SK-N-DZ (cell line): ENCODE measurements at regions not wholly inside any gene's neighbourhood (a gene's known extent, or its start where the extent isn't known, plus 50 kb on each side); places are given as distances from the start of the nearest gene placed in this dataset.

Experiments
- DNase-seq: peaks from one replicate; pipeline ENCODE4 v3.0.0-alpha.2; 2015; ENCODE audit warnings: low spot score

DNA sequence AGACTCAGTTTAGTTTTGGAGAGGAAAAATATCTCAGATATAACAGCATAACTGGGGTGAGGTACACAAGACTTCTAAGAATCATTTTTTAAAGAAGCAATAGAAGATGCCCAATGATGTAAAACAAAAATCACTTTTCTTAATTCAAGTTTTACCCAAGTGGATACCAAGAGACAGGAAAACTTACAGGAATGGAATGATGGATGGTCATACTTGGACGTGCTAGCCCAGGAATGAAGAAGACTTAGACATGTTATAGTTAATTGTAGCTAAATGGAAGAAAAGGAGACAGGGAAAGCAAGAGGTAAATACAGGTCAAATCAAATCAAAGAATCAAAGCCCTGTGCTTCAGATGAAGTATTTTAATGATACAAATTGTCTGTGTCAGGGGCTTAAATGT, 312.7 kb upstream of the KCNJ16 start:
- no peak for DNase-seq

DNA sequence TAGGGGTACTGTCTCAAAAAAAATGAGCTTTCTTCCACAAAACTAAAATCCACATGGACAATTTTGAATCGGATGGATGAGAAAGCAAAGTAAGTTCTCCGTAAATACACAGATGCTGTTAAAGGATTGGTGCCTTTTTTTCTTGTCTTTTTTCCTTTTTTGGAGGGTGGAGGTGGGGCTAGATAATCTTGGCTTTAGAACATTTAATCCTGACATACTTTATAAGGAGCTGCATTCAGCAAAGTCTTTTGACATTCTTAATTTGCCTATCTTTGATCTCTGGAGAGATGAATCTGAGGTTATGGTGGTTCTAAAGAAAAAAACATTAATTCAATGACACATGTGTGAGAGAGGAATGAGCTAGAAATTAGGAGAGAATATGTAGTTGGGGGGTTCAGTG, 312.3 kb upstream of the KCNJ16 start:
- DNase-seq, result no peak

DNA sequence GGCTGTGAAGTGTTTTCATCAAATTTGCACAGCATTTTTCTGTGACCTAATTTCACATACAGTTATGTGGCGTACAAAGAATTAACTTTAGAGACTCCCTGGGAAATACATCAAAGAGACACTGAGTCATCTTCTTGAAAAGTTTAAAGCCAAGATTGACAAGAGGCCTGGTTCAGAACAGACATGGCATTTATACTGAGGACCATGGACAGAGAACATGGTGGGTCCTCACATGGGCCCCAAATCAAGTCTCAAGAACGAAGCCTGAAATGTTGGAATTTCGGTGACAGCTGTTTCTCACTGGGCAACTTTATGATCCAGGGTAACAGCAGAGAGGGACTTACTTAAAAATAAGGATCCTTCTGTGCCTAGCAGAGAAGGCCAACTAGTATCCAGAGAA, 311.5 kb upstream of the KCNJ16 start:
- DNase-seq, result no peak

DNA sequence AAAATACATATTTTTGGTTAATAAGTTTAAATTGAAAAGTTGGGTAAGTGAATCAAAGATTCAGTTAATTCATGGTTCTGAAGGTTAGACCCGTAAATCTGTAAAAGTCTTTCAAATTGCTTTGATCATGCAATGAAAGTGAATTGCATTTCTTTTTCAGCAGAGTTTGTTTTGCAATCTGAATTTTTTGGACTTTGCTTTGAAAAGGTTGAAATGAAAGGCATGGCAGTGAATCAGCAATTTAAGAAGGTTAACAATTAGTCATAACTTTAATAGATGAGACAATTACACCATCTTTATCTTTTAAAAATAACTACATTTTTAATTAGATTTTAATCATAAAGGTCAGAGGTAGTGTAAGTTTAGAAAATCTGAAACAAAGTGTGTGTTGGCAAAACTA, 310.9 kb upstream of the KCNJ16 start:
- DNase-seq, result no peak

DNA sequence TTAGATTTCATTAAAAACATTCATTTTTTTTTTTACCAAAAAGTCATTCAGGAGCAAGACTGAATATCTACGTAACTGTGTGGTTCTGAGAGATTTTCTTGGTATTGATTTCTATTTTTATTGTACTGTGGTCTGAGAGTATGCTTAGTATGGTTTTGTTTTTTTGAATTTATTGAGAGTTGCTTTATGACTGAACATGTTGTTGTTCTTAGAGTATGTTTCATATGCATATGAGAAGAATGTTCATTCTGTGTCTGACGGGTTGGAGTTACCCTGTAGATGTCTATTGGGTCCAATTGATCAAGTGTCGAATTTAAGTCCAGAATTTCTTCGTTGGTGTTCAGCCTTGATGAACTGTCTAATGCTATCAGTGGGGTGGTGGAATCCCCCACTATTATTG, 306.0 kb upstream of the KCNJ16 start:
- no peak for DNase-seq

DNA sequence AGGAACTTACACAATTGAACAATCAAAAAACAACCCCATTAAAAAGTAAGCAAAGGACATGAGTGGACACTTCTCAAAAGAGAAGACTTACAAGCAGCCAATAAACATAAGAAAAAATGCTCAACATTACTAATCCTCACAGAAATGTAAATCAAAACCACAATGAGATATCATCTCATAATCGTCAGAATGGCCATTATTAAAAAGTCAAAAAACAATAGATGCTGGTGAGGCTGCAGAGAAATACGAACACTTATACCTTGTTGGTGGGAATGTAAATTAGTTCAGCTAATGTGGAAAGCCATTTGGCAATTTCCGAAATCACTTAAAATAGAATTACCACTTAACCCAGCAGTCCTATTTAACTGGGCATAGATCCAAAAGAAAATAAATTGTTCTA, 301.9 kb upstream of the KCNJ16 start:
- no peak for DNase-seq

DNA sequence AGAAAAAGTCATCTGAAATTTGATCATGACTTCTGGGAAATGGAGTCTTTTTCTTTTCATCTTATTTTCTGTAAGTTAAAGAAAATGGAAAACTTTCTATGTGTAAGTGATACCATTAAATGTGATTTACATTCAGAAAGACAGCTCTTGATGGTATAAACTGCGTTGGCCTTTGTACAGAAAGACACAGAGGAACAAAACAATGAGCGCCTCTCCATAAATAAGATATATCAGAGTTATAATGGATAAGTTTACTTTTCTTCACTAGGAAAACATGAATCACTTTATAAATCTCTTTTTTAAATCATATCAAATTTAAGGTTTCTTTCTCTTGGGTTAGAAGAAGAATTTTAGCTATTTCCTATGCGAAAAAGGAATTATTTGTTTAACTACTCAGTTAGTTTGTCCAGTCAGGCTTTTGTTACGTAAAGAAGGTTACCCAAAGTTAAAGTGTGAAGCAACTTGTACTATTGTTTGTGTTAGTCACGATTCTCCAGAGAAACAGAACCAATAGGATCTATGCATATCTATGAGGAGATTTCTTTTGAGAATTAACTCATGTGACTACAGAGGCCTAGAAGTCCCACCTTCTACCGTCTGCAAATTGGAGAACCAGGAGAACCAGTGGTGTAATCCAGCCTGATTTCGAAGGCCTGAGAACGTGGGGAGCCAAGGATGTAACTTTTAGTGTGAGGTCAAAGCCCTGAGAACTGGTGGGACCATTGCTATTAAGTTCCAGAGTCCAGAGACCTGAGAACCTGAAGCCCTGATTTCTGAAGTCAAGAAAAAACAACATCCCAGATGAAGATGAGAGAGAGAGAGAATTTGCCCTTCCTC, 295.4 kb upstream of the KCNJ16 start:
- DNase-seq, result no peak

DNA sequence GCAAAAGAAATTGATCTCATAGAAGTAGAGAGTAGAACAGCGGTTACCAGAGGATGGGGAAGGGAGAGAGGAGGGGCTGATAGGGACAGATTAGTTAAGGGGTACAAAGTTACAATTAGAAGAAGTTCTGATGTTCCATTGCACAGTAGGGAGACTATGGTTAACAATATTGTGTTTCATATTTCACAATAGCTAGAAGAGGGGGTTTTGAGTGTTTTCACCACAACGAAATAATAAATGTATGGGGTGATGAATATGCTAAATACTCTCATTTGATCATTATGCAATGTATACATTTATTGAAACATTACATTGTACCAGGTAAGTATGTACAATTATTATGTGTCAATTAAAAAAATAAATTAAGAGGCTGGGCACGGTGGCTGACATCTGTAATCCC, 291.2 kb upstream of the KCNJ16 start:
- DNase-seq, result no peak

DNA sequence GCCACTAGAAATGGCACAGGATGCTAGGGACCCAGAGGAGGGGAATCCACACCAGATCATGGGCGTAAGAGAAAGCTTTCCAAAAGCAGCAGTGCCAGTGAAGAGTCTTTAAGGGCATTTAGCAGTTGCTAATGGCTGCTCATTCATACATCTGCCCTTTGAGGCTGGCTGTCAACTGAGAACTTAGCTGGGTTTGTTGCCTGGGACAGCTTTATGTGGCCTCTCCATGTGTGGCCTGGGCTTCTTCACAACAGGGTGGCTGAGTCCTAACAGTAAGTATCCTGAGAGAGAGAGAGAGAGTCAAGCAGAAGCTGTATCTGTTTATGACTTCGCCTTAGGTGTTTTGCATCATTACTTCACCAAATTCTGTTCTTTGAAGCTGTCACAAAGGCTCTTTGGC, 286.1 kb upstream of the KCNJ16 start:
- DNase-seq, result no peak

DNA sequence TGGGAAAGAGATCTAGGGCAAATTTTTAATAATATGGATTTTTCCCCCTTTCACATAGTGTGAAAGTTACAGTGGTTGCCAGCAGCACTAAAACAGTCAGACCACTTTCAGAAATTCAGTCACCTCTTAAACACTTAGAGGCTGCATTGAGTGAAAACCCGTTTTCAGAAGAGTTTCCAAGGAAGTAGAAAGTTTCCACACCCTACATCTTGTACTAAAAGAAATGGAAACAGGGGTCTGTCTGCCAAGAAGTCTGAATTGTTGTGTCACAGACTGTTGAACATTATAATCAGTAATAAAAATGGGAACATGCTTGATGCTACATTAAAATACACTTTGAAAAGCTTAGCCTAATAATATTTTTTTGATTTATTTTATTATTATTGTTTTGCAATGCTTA, 278.9 kb upstream of the KCNJ16 start:
- DNase-seq, result no peak

DNA sequence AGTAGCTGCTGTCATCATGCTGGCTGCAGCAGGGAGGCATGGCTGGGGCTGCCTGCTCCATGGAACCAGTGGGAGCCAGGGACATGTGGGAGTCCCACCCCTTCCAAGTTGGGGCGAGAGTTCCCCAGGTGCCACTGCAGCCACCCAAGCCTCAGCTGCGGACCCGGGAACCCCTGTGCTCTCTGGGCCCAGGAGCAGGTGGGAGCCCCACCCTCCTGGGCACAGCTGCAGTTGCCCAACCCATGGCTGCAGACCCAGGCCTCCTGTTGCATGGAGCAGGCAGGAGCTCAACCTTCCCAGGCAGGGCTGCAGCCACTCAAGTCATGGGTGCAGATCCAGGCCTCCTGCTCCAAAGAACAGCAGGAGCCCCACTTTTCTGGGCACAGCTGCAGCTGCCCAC, 274.2 kb upstream of the KCNJ16 start:
- DNase-seq, result no peak

DNA sequence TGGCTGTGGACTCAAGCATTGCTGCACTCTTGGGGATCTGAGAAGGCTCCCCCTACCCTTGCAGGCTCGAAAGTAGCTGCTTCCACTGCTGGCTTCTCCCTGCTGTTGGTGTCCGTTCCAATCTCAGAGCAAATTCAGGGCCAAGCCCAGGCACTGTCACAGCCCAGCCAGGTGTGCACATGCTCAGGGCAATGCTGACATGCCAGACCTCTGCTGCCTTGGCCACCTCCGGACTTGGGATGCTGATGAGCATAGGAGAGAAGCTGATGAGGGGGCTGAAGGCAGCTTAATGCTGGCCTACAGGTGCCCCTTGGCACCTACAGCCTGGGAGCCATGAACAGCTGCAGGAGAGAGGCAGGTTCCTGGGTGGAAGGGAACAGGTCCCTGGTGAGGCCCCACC, 273.7 kb upstream of the KCNJ16 start:
- no peak for DNase-seq

DNA sequence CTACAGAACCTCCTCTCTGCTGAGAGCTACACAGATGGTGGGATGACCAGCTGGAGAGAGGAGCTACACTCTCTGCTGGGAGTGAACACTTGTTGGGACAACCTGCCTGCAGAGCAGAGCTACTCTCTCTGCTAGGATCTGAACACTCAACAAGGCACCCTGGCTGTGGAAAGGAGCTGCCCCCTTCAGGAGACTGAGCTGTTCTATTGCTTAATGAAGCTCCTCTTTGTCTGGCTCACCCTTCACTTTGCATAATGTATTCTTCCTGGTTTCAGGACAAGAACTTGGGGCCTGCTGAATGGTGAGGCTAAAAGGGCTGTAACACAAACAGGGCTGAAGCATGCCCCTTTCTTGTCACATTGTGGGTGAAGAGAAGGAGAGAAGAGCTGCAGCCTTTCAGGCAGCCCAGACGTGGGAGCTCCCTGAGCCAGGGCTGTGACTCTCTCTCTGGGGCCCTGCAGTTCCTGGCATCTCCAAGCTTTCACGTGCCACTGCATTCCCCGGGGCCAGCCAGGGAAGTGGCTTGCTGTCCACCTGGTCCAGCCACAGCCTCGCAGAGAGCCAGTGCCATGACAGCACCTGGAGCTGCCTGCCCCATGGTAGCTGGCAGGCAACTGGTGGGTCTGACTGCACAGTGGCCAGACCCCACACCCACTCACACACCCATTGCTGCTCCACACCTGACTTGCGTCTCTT, 272.8 kb upstream of the KCNJ16 start:
- DNase-seq, result no peak

DNA sequence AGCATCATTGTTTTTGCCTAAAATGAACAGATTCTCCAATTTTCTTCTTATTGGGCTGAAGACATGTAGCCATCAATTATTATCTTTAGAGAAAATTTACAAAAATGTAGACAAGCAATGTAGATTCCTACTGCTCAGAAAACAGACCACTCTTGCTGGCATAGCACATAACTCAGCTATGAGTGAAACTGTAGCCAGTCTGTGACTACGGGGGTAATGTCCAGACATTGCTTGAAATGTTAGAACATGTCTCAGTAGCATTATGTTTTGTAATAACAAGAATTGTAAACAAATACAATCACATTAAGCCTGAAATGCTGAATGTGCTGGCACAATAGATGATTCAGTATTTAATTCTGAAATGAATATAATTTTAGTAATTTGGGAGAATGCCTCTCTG, 265.7 kb upstream of the KCNJ16 start:
- DNase-seq, result no peak

DNA sequence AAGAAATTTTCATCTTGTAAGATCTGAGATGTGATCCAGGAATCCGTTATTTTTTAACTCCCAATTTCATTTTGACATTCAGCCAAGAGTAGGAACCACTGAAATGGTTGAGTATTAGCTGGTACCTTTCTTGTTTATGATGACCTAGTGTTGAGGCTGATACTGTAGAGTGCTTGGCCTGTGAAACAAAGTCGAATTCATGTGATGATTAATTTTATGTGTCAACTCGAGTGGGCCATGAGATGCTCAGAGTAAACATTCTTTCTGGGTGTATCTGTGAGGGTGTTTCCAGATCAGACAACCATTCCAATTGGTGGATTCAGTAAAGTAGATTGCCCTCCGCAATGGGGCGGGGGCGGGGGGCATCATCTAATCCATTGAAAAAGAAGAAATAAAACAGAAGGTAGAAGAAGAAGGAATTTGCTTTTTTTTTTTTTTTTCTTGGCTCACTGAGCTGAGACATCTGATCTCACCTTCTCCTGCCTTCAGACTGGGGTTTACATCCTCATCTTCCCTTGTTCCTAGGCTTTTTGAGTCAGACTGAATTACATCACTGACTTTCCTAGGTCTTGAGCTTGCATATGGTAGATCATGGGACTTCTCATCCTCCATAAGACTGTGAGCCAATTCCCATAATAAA, 264.6 kb upstream of the KCNJ16 start:
- DNase-seq, result no peak

DNA sequence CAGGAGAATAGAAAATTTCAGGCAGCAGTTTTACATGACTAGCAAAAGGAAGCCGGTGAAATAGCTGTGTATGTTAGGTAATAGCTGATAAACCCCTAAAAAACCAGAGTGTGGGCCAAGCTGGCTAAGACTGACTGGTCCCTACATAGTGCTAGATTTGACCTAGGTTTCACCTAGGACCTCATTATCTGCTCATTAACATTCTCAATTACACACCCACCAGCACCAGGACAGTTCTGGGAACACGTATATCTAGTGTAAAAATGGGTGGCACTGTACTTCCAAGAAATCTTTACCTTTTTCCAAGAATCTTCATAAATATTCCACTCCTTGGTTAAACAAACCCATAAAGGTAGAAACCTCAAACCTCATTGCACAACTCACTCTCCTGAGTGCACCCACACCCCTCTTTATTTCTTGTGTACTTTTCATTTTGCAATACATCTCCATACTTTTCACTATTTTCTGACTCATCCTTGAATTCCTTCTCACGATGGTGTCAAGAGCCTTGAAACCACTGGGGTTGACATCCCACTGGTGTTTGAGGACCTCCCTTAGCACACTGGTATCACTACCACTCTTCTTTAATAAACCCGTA, 262.7 kb upstream of the KCNJ16 start:
- no peak for DNase-seq

DNA sequence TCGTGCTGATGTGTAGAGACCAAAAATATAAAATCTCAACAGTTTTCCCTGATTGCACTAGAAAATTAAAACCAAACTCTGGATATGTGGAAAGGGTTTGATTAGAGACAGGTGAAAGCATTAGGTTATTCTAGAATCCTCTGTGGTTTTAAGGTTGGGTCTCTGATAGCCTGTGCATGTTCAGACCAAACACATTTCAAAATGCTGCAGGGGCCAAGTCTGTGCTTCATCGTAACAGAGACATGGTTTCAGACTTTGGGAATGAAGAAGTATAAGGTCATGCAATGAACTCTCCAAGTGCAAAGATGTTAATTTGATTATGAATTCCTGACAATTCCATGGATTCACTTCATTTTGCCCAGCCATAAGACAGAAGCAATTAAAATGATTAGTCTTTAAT, 261.0 kb upstream of the KCNJ16 start:
- DNase-seq, result no peak

DNA sequence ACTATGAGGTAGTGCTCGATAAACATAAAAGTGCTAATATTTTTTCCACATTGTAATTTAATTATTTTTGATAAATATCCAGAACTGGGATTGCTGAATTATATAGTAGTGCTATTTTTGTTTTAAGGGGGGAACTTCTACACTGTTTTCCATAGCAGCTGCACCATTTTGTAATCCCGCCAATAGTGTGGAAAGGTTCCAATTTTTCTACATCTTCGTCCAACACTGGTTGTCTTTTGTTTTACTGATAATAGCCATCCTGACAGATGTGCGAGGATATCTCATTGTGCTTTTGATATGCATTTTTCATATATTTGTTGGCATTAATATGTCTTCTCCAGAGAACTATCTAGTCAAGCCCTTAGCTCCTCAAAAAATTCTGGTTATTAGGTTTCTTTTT, 259.6 kb upstream of the KCNJ16 start:
- DNase-seq, result no peak

DNA sequence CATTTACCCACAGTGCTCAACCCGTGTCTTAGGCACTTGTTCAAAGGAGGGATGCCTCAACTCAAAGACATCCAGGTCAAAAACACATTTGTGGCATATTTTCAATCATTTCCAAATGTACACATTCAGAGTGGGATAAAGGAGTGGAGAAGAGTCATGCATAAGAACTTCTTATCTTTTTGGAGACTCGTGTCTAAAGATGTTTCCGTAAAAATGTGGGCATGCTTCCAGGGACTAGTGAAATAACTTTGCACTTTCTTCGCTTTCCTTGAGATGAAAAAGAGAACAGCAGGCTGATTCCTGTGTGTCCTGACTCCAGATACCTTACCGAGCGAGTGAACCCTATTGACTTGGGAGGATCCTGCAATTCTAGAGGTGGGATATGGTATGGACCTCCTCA, 256.6 kb upstream of the KCNJ16 start:
- no peak for DNase-seq

DNA sequence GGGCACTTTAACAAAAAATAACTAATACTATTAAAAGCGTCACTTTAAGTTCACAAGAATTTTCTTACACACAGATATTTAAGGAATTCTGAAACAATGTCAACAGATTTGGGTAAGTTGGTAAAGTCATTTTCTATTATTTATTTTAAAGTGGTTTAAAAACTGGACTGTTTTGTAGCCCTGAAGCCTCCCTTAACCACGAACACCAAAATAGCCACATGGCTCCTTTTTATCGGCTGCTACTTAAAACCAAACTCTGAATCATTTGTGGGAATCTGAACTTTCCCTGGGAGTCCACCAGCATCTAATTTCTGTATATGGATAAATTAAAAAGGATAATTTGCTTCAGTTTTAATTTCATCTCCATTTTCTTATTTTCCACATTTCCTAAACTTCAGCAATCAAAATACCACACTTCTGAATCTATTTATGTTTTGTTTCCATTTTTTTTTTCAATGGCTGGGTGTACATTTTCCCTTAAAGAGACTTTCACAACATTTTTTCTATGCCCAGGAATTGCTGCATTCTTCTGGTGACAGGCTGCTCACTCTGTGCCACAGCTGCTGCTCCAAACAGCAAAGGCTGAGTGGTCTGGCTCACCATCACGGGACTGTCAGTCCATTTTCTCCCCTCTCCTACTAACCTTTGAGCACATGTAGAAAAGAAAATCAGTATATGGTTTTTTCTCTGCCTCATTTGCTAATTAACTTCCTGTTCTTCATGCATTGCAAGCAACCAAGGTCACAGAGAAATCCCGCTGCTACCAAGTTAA, 255.5 kb upstream of the KCNJ16 start:
- DNase-seq, result no peak

DNA sequence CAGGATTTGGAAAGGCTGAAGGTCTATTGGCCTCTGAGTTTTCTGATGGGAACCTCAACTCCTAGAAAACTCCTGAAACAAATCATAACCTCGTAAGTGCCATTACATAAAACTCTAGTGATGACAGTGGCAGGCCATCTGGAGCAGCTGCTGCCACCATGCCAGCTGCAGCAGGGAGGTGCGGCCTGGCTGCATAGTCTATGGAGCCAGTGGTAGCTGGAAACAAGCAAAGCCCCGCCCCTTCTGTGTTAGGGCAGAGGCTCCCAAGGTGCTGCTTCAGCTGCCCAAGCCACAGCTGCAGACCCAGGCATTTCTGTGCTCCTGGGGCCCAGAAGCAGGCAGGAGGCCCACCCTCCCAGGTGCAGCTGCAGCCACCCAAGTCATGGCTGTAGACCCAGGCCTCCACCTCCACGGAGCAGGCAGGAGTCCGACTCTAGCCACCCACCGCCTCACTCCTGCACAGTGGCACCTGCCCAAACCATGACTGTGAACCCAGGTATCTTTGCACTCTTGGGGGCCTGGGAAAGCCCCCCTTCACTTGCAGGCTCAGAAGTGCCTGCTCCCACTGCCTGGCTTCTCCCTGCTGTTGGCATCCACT, 254.1 kb upstream of the KCNJ16 start:
- no peak for DNase-seq
